ENCODE measurements at regions not wholly inside any gene's neighbourhood (a gene's known extent, or its start where the extent isn't known, plus 50 kb on each side); places are given as distances from the start of the nearest gene placed in this dataset.

DNA sequence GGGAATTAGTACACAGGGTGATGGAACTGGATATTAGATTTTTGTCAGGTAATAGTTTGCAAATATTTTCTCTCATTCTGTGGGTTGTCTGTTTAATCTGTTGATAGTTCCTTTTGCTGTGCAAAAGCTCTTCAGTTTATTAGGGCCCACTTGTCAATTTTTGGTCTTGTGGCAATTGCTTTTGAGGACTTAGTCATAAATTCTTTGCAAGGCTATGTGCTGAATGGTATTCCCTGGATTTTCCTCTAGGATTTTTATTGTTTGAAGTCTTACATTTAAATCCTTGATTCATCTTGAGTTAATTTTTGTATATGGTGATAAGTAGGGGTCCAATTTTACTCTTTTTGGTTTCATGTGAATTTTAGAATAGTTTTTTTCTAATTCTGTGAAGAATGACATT, 111.3 kb downstream of the ARRDC4 start:
- TF ChIP-seq POLR2AphosphoS5 (IDR thresholded peaks at IDR 0.05; ENCODE audit: borderline replicate concordance, low read depth, low read length) = no peak
- TF ChIP-seq EZH2 (IDR thresholded peaks at IDR 0.05) = no peak
- TF ChIP-seq FOXP2 (optimal IDR thresholded peaks at IDR 0.05; ENCODE audit: control extremely low read depth, extremely low read length, insufficient read depth) = no peak
